ENCODE measurements at regions not wholly inside any gene's neighbourhood (a gene's known extent, or its start where the extent isn't known, plus 50 kb on each side); places are given as distances from the start of the nearest gene placed in this dataset.

GRCh38 chr10:90640756-90641155 lies 217.1 kb downstream of the HTR7 start:
- TF ChIP-seq CTCF (IDR thresholded peaks at IDR 0.05) (no peak), POLR2A (IDR thresholded peaks at IDR 0.05) (no peak)
